Vagina (tissue), 2 donors: ENCODE measurements at regions not wholly inside any gene's neighbourhood (a gene's known extent, or its start where the extent isn't known, plus 50 kb on each side); places are given as distances from the start of the nearest gene placed in this dataset.
"Not testable (repeated sequence)": the region's sequence is repeated elsewhere in the genome, so short reads cannot be mapped to it uniquely, and the experiment has no call there.

Experiments
- POLR2A ChIP-seq, 2 donors: fragments of 450-650 bp; IDR thresholded peaks; one replicate each; pipeline ENCODE4 v1.6.1; 2017; ENCODE audit warnings: antibody characterized with exemption in 2 of 2, mild to moderate bottlenecking in 2 of 2, moderate library complexity in 2 of 2
- TF ChIP-seq, protein P1 (sequence below), 3 experiments: fragments of 450-650 bp in 2 of 3; fragments of 200-600 bp in 1 of 3; sonication (generic) in 1 of 3; IDR thresholded peaks; one replicate each; pipeline ENCODE4 v1.5.1; 2017 to 2019; ENCODE audit warnings: antibody characterized with exemption in 3 of 3, mild to moderate bottlenecking in 2 of 3, moderate library complexity in 2 of 3

DNA sequence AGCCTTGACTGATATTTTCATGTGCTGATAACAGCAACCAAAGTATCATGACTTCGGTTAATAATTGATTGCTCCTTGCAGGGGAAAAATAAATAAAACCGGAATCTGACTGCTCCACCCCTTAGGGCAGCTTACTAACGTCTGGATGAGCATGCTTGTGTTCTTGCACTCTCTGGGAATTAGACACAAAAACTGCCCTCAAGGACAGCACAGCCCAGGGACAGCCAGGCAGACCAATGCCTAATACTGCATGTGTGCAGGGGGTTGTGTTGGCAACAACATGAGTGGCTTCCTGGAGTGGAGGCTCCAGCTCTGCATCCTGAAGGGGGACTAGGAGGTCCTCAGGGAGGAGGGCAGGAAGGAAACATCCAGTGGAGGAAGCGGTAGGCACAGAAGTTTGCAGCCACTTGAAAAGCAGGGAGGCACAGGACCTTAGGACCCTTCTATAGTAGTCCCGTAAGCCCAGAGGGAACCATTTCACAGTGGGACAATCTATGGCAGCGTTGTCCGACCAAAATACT is 205.4 kb upstream of the IRF2BP2 start:
- TF ChIP-seq, protein P1, sequence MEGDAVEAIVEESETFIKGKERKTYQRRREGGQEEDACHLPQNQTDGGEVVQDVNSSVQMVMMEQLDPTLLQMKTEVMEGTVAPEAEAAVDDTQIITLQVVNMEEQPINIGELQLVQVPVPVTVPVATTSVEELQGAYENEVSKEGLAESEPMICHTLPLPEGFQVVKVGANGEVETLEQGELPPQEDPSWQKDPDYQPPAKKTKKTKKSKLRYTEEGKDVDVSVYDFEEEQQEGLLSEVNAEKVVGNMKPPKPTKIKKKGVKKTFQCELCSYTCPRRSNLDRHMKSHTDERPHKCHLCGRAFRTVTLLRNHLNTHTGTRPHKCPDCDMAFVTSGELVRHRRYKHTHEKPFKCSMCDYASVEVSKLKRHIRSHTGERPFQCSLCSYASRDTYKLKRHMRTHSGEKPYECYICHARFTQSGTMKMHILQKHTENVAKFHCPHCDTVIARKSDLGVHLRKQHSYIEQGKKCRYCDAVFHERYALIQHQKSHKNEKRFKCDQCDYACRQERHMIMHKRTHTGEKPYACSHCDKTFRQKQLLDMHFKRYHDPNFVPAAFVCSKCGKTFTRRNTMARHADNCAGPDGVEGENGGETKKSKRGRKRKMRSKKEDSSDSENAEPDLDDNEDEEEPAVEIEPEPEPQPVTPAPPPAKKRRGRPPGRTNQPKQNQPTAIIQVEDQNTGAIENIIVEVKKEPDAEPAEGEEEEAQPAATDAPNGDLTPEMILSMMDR (IDR thresholded peaks at IDR 0.05) = not testable (repeated sequence)
- TF ChIP-seq POLR2A (IDR thresholded peaks at IDR 0.05) = not testable (repeated sequence)
